Cardiac muscle cell (in vitro differentiated cells and primary cell): ENCODE measurements at regions not wholly inside any gene's neighbourhood (a gene's known extent, or its start where the extent isn't known, plus 50 kb on each side); places are given as distances from the start of the nearest gene placed in this dataset.
"Not testable (repeated sequence)": the region's sequence is repeated elsewhere in the genome, so short reads cannot be mapped to it uniquely, and the experiment has no call there.

Source experiments
- DNase-seq, 2 donors: peaks; one replicate each; pipeline versions ENCODE4 v3.0.0 to v3.0.0-alpha.2; 2010 to 2017; ENCODE audit warnings: low read depth in 1 of 2, low spot score in 1 of 2
- H3K27ac ChIP-seq: fragments of 200-600 bp; sonication (generic); 2 replicates; pipeline ENCODE4 v1.5.1; 2016
- H3K27me3 ChIP-seq: fragments of 200-600 bp; sonication (generic); 2 replicates; pipeline ENCODE4 v1.6.0; 2016; ENCODE audit warnings: control low read depth
- H3K36me3 ChIP-seq: fragments of 200-600 bp; sonication (generic); 2 replicates; pipeline ENCODE4 v1.5.1; 2016; ENCODE audit warnings: control low read depth
- H3K4me1 ChIP-seq: fragments of 200-600 bp; sonication (generic); 2 replicates; pipeline ENCODE4 v1.8.1; 2017; ENCODE audit warnings: low read depth, mild to moderate bottlenecking, mixed run types
- H3K4me3 ChIP-seq: fragments of 200-600 bp; sonication (generic); 2 replicates; pipeline ENCODE4 v1.5.1; 2016; ENCODE audit warnings: mild to moderate bottlenecking
- H3K9me3 ChIP-seq: fragments of 200-600 bp; sonication (generic); 2 replicates; pipeline ENCODE4 v1.5.1; 2017; ENCODE audit warnings: low read depth, mild to moderate bottlenecking, control low read depth
- CTCF ChIP-seq: IDR thresholded peaks from 2 replicates; pipeline ENCODE4 v1.5.1; 2012; ENCODE audit warnings: low read depth, mild to moderate bottlenecking, low read length

GRCh38 chr5:2866662-2867372 is 115.3 kb upstream of the IRX2 start:
- Histone ChIP-seq H3K36me3 (no peaks in the 10 kb centered on the region), H3K27ac (no peak overlapping the region), H3K4me3 (no peak overlapping the region), H3K4me1 (no peaks in the 10 kb centered on the region), H3K9me3 (no peaks in the 10 kb centered on the region), H3K27me3 (no peaks in the 10 kb centered on the region)
- no peak for TF ChIP-seq CTCF
- no peak for DNase-seq

- no peak for TF ChIP-seq CTCF
- H3K27ac ChIP-seq: no peak overlapping the region
- H3K27me3 ChIP-seq: no peaks in the 10 kb centered on the region
- no peaks in the 10 kb centered on the region for H3K4me1 ChIP-seq
- H3K4me3 ChIP-seq: no peak overlapping the region
- H3K36me3 ChIP-seq: no peaks in the 10 kb centered on the region
- no peaks in the 10 kb centered on the region for H3K9me3 ChIP-seq
- DNase-seq: no peak
Measured at GRCh38 chr5:2865856-2866255, 114.4 kb upstream of the IRX2 start.

GRCh38 chr5:2864515-2865105 is 113.1 kb upstream of the IRX2 start:
- no peak for TF ChIP-seq CTCF
- no peaks in the 10 kb centered on the region for H3K36me3 ChIP-seq

GRCh38 chr5:2863675-2864433 is 112.4 kb upstream of the IRX2 start:
- Histone ChIP-seq H3K9me3 (no peaks in the 10 kb centered on the region), H3K4me3 (no peak overlapping the region), H3K27me3 (no peaks in the 10 kb centered on the region), H3K4me1 (no peaks in the 10 kb centered on the region), H3K36me3 (no peaks in the 10 kb centered on the region), H3K27ac (no peak overlapping the region)
- TF ChIP-seq CTCF: no peak
- no peak for DNase-seq

More at GRCh38 chr5:2864515-2865105, 113.1 kb upstream of the IRX2 start:
- H3K4me3 ChIP-seq: no peak overlapping the region
- no peaks in the 10 kb centered on the region for H3K27me3 ChIP-seq
- no peak for DNase-seq
- no peak overlapping the region for H3K27ac ChIP-seq
- no peaks in the 10 kb centered on the region for H3K9me3 ChIP-seq
- no peaks in the 10 kb centered on the region for H3K4me1 ChIP-seq

GRCh38 chr5:2863133-2863532 is 111.7 kb upstream of the IRX2 start:
- DNase-seq: no peak
- no peak overlapping the region for H3K27ac ChIP-seq
- H3K36me3 ChIP-seq: no peaks in the 10 kb centered on the region
- no peak for TF ChIP-seq CTCF
- H3K4me1 ChIP-seq: no peaks in the 10 kb centered on the region
- no peaks in the 10 kb centered on the region for H3K9me3 ChIP-seq
- H3K27me3 ChIP-seq: no peaks in the 10 kb centered on the region
- no peak overlapping the region for H3K4me3 ChIP-seq

- H3K4me3 ChIP-seq, H3K4me1 ChIP-seq, H3K27me3 ChIP-seq, H3K27ac ChIP-seq, H3K36me3 ChIP-seq, DNase-seq, H3K9me3 ChIP-seq: not testable (repeated sequence)
Measured at GRCh38 chr5:2862176-2862575, 110.7 kb upstream of the IRX2 start.
